H1 (cell line): ENCODE measurements at regions not wholly inside any gene's neighbourhood (a gene's known extent, or its start where the extent isn't known, plus 50 kb on each side); places are given as distances from the start of the nearest gene placed in this dataset.

Experiments
- CTCF ChIA-PET: fragments of 300-600 bp; sonication (Branson Sonifier 250); formaldehyde crosslinking; loops from one replicate; lab custom pipeline; 2021; ENCODE audit not compliant: partially characterized antibody; lab: Charles Lee
- POLR2A ChIA-PET: fragments of 300-600 bp; sonication (Branson Sonifier 250); formaldehyde crosslinking; loops from one replicate; lab custom pipeline; 2021; ENCODE audit warnings: inconsistent platforms; ENCODE audit not compliant: partially characterized antibody; lab: Charles Lee
- DNase-seq, 2 experiments: peaks; one replicate each; pipeline versions ENCODE4 v3.0.0 to v3.0.0-alpha.2; 2010 to 2022; ENCODE audit warnings: low spot score in 2 of 2, low read depth in 1 of 2, mixed read lengths in 1 of 2
- FAIRE-seq: peaks from 2 replicates; lab custom pipeline; 2011; peaks lifted over from hg19 to GRCh38; lab: Jason Lieb, UNC
- H2AFZ ChIP-seq: 2 replicates; pipeline ENCODE4 v1.8.1; 2012; ENCODE audit warnings: low read length, inconsistent platforms
- H2AK5ac ChIP-seq: 2 replicates; pipeline ENCODE4 v1.6.1; 2013; ENCODE audit warnings: low read depth, low read length
- H2BK120ac ChIP-seq: replicated peaks from 2 replicates; pipeline ENCODE3; 2013; ENCODE audit warnings: low read depth, low read length, inconsistent platforms
- H2BK12ac ChIP-seq: 2 replicates; pipeline ENCODE4 v1.6.1; 2013; ENCODE audit warnings: low read depth, low read length
- H2BK15ac ChIP-seq: 2 replicates; pipeline ENCODE4 v1.6.1; 2013; ENCODE audit warnings: low read length
- H2BK20ac ChIP-seq: 2 replicates; pipeline ENCODE4 v1.6.1; 2013; ENCODE audit warnings: low read length
- H2BK5ac ChIP-seq: 2 replicates; pipeline ENCODE4 v1.6.1; 2013; ENCODE audit warnings: low read depth, low read length
- H3K14ac ChIP-seq: 2 replicates; pipeline ENCODE4 v1.6.1; 2013; ENCODE audit warnings: inconsistent platforms; ENCODE audit not compliant: insufficient read length
- H3K18ac ChIP-seq: 2 replicates; pipeline ENCODE4 v1.6.1; 2013; ENCODE audit warnings: low read length; ENCODE audit errors: extremely low read depth
- H3K23ac ChIP-seq: 2 replicates; pipeline ENCODE4 v1.6.1; 2013; ENCODE audit warnings: inconsistent platforms; ENCODE audit not compliant: insufficient read length
- H3K23me2 ChIP-seq: 2 replicates; pipeline ENCODE4 v1.6.1; 2013; ENCODE audit warnings: low read depth, low read length
- H3K27ac ChIP-seq: 2 replicates; pipeline ENCODE4 v1.6.1; 2011; ENCODE audit warnings: low read depth, low read length, inconsistent platforms
- H3K27me3 ChIP-seq, 4 experiments: replicated peaks in 1 of 4; 1 replicate in 1 of 4; 2 replicates in 3 of 4; pipeline versions ENCODE4 v1.6.1 to v1.8.1; 2011 to 2013; ENCODE audit warnings: low read length in 3 of 4, mild to moderate bottlenecking in 3 of 4, inconsistent platforms in 2 of 4, mixed read lengths in 2 of 4, moderate library complexity in 1 of 4; ENCODE audit not compliant: control insufficient read depth in 3 of 4, insufficient read depth in 3 of 4; ENCODE audit errors: extremely low read depth in 1 of 4
- H3K36me3 ChIP-seq, 4 experiments: 2 replicates each; pipeline versions ENCODE4 v1.6.1 to v1.8.1; 2011 to 2013; ENCODE audit warnings: mild to moderate bottlenecking in 4 of 4, low read length in 3 of 4, moderate library complexity in 2 of 4, control low read depth in 1 of 4, inconsistent platforms in 1 of 4; ENCODE audit not compliant: insufficient read depth in 4 of 4, control insufficient read depth in 2 of 4
- H3K4ac ChIP-seq: replicated peaks from 2 replicates; pipeline ENCODE3; 2013; ENCODE audit warnings: low read length, low read depth, mixed read lengths, inconsistent platforms; ENCODE audit not compliant: insufficient read length
- H3K4me1 ChIP-seq, 4 experiments: replicated peaks in 1 of 4; 1 replicate in 1 of 4; 2 replicates in 3 of 4; pipeline versions ENCODE4 v1.6.1 to v1.8.1; 2011 to 2013; ENCODE audit warnings: low read length in 3 of 4, inconsistent platforms in 2 of 4, mixed read lengths in 1 of 4; ENCODE audit not compliant: insufficient read depth in 4 of 4, control insufficient read depth in 3 of 4
- H3K4me2 ChIP-seq, 2 experiments: 2 replicates each; pipeline versions ENCODE4 v1.6.1 to v1.8.1; 2011 to 2013; ENCODE audit warnings: low read depth in 2 of 2, low read length in 2 of 2, control low read depth in 1 of 2, inconsistent platforms in 1 of 2, mild to moderate bottlenecking in 1 of 2; ENCODE audit not compliant: insufficient read depth in 1 of 2
- H3K4me3 ChIP-seq, 4 experiments: fragments of 200-600, 300-600 bp in 1 of 4; sonication (generic), shearing (Covaris generic), sonication (Bioruptor Twin) in 1 of 4; 2 replicates each; pipeline versions ENCODE4 v1.5.1 to v1.8.1; 2011 to 2016; ENCODE audit warnings: low read length in 4 of 4, low read depth in 3 of 4, control low read depth in 2 of 4, inconsistent platforms in 2 of 4, mild to moderate bottlenecking in 2 of 4, mixed read lengths in 1 of 4, moderate library complexity in 1 of 4; ENCODE audit not compliant: insufficient read depth in 2 of 4; ENCODE audit errors: extremely low read depth in 1 of 4
- H3K56ac ChIP-seq: replicated peaks from 2 replicates; pipeline ENCODE3; 2013; ENCODE audit warnings: low read depth, mild to moderate bottlenecking, mixed read lengths, low read length, inconsistent platforms; ENCODE audit not compliant: insufficient read length
- H3K79me1 ChIP-seq: 2 replicates; pipeline ENCODE4 v1.6.1; 2013; ENCODE audit warnings: low read depth, low read length, control low read depth
- H3K79me2 ChIP-seq, 2 experiments: 2 replicates each; pipeline versions ENCODE4 v1.6.1 to v1.8.1; 2012 to 2013; ENCODE audit warnings: low read length in 2 of 2, mild to moderate bottlenecking in 2 of 2, inconsistent platforms in 1 of 2; ENCODE audit not compliant: insufficient read depth in 2 of 2, control insufficient read depth in 1 of 2
- H3K9ac ChIP-seq, 4 experiments: replicated peaks in 1 of 4; 1 replicate in 1 of 4; 2 replicates in 3 of 4; pipeline versions ENCODE4 v1.6.1 to v1.8.1; 2011 to 2013; ENCODE audit warnings: low read depth in 3 of 4, low read length in 3 of 4, control low read depth in 2 of 4, mild to moderate bottlenecking in 2 of 4, moderate library complexity in 2 of 4, inconsistent platforms in 1 of 4; ENCODE audit errors: extremely low read depth in 1 of 4
- H3K9me3 ChIP-seq, 2 experiments: 2 replicates each; pipeline versions ENCODE4 v1.6.1 to v1.8.1; 2012 to 2013; ENCODE audit warnings: mild to moderate bottlenecking in 2 of 2, moderate library complexity in 2 of 2, control low read depth in 1 of 2, inconsistent platforms in 1 of 2, low read depth in 1 of 2, low read length in 1 of 2, mixed read lengths in 1 of 2; ENCODE audit not compliant: insufficient read depth in 2 of 2
- H4K20me1 ChIP-seq, 2 experiments: replicated peaks in 1 of 2; 2 replicates each; pipeline versions ENCODE3 to v1.8.1; 2011 to 2013; ENCODE audit warnings: inconsistent platforms in 2 of 2, low read length in 2 of 2, mild to moderate bottlenecking in 1 of 2; ENCODE audit not compliant: insufficient read depth in 2 of 2, control insufficient read depth in 1 of 2
- H4K5ac ChIP-seq: 2 replicates; pipeline ENCODE4 v1.6.1; 2013; ENCODE audit warnings: low read length, low read depth, mixed read lengths, inconsistent platforms; ENCODE audit not compliant: insufficient read length
- H4K8ac ChIP-seq: 2 replicates; pipeline ENCODE4 v1.8.0; 2013; ENCODE audit warnings: mild to moderate bottlenecking, moderate library complexity, low read length, inconsistent platforms; ENCODE audit not compliant: insufficient read depth; ENCODE audit errors: extremely low read depth
- H4K91ac ChIP-seq: replicated peaks from 2 replicates; pipeline ENCODE3; 2013; ENCODE audit warnings: low read length, mixed read lengths, inconsistent platforms; ENCODE audit not compliant: insufficient read length
- BRCA1 ChIP-seq: IDR thresholded peaks from 2 replicates; pipeline ENCODE4 v1.6.1; 2012; ENCODE audit warnings: low read depth, low read length, improper control_type of control experiment
- CHD1 ChIP-seq: IDR thresholded peaks from 2 replicates; pipeline ENCODE4 v1.6.1; 2012; ENCODE audit warnings: low read depth, low read length, improper control_type of control experiment
- POLR2AphosphoS5 ChIP-seq: IDR thresholded peaks from 2 replicates; pipeline ENCODE4 v1.6.1; 2011; ENCODE audit warnings: low read depth, low read length
- RBBP5 ChIP-seq: IDR thresholded peaks from 2 replicates; pipeline ENCODE4 v1.7.1; 2012; ENCODE audit warnings: low read depth, mild to moderate bottlenecking, inconsistent platforms, low read length, moderate library complexity, borderline replicate concordance
- SIX5 ChIP-seq: IDR thresholded peaks from 2 replicates; pipeline ENCODE4 v1.6.1; 2011; ENCODE audit warnings: mild to moderate bottlenecking, low read depth, low read length
- SP2 ChIP-seq: IDR thresholded peaks from 2 replicates; pipeline ENCODE4 v1.6.1; 2012; ENCODE audit warnings: mild to moderate bottlenecking, low read length, inconsistent platforms
- TAF7 ChIP-seq: optimal IDR thresholded peaks from 2 replicates; pipeline ENCODE3; 2011; ENCODE audit warnings: low read depth, mild to moderate bottlenecking, inconsistent platforms, low read length, moderate library complexity, borderline replicate concordance
- TEAD4 ChIP-seq: IDR thresholded peaks from 2 replicates; pipeline ENCODE4 v1.6.1; 2012; ENCODE audit warnings: low read depth, low read length, inconsistent platforms, mixed read lengths
- WGBS, 2 experiments: shearing (Covaris generic) in 1 of 2; methylation state at CpG; one replicate each; pipeline versions ENCODE4 v1.1.6 to v1.1.7; 2013 to 2015; ENCODE audit warnings: low lambda C conversion rate in 2 of 2, mixed read lengths in 2 of 2, inconsistent platforms in 1 of 2, low coverage in 1 of 2, missing lambda C conversion rate in 1 of 2; ENCODE audit not compliant: insufficient replicate concordance in 2 of 2, insufficient coverage in 1 of 2, insufficient read length in 1 of 2; ENCODE audit errors: extremely low coverage in 1 of 2, missing lambda C conversion rate in 1 of 2; 5-methylcytosine and 5-hydroxymethylcytosine counted together
- TF ChIP-seq, protein P1 (sequence below): IDR thresholded peaks from 2 replicates; pipeline ENCODE4 v1.6.1; 2011; ENCODE audit warnings: low read depth, mild to moderate bottlenecking, low read length; ENCODE audit not compliant: insufficient read depth

DNA sequence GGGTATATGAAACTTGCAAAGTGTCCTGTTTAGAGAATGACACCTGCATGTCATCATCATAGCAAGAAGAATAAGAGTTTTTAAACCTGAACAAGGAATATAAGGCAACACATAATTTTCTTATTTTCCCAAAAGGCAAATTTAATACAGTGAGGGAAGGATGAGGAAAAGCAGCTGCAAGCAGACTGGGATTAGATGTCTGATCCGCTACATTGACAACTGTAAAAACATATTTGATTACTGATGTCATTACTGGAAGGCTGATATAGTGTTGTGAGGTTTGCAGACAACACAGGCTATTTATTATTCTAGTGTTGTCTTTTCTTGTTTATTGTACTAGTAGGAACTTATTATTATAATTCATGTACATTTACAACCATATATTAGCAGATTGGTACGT is 528.7 kb downstream of the ZIC1 start:
- H3K4ac ChIP-seq, result no peak overlapping the region
- H3K27ac ChIP-seq, result no peak overlapping the region
- H2BK120ac ChIP-seq, result no peak overlapping the region
- no peak for FAIRE-seq
- DNase-seq, result no peak
- H2BK15ac ChIP-seq, result no peak overlapping the region
- H4K8ac ChIP-seq, result no peak overlapping the region
- no peaks in the 10 kb centered on the region for H3K79me2 ChIP-seq
- H3K79me1 ChIP-seq, result no peaks in the 10 kb centered on the region
- no peak overlapping the region for H3K14ac ChIP-seq
- no peak overlapping the region for H3K9ac ChIP-seq
- no peak overlapping the region for H2BK5ac ChIP-seq
- H3K9me3 ChIP-seq, result no peaks in the 10 kb centered on the region
- H3K4me2 ChIP-seq, result no peak overlapping the region
- ChIA-PET CTCF (interaction anchor here (1.0 to 1.9 kb wide), 2 partner anchors 13 to 185 kb away, joined by 3 to 4 read pairs; no protein-coding TSS in a partner anchor), POLR2A (no interaction called here)
- TF ChIP-seq SP2, result no peak
- TF ChIP-seq CHD1, result no peak
- TF ChIP-seq BRCA1, result no peak
- TF ChIP-seq TEAD4, result no peak
- TF ChIP-seq TAF7, result no peak
- TF ChIP-seq, protein P1, sequence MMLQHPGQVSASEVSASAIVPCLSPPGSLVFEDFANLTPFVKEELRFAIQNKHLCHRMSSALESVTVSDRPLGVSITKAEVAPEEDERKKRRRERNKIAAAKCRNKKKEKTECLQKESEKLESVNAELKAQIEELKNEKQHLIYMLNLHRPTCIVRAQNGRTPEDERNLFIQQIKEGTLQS, result no peak
- no peak for TF ChIP-seq POLR2AphosphoS5
- no peak for TF ChIP-seq RBBP5
- no peak for TF ChIP-seq SIX5
- no peak overlapping the region for H2BK20ac ChIP-seq
- no peak overlapping the region for H2AFZ ChIP-seq
- no peaks in the 10 kb centered on the region for H4K20me1 ChIP-seq
- H3K18ac ChIP-seq, result no peak overlapping the region
- H4K5ac ChIP-seq, result no peak overlapping the region
- H2BK12ac ChIP-seq, result no peak overlapping the region
- 93% methylated on average over 2 of the region's 2 CpGs; no CpG with 5 or more reads in 1 of the 2 experiments for WGBS, 2 experiments
- no peaks in the 10 kb centered on the region for H3K27me3 ChIP-seq
- H3K4me1 ChIP-seq, result peaks cover 0 to 24% (median 5%) of the 10 kb centered on the region in 4 experiments; a peak in 3 of 7 replicates
- H3K23me2 ChIP-seq, result no peaks in the 10 kb centered on the region; the same call in 1 of the 2 replicates
- no peak overlapping the region for H3K4me3 ChIP-seq
- H3K36me3 ChIP-seq, result no peaks in the 10 kb centered on the region
- no peak overlapping the region for H4K91ac ChIP-seq
- H2AK5ac ChIP-seq, result no peak overlapping the region
- no peak overlapping the region for H3K56ac ChIP-seq
- no peak overlapping the region for H3K23ac ChIP-seq
